Dedifferentiated amniotic fluid mesenchymal stem cell (primary cell): ENCODE measurements at regions not wholly inside any gene's neighbourhood (a gene's known extent, or its start where the extent isn't known, plus 50 kb on each side); places are given as distances from the start of the nearest gene placed in this dataset.
"Not testable (repeated sequence)": the region's sequence is repeated elsewhere in the genome, so short reads cannot be mapped to it uniquely, and the experiment has no call there.

Experiments used
- DNase-seq: peaks from one replicate; pipeline ENCODE4 v3.0.0-alpha.2; 2016; ENCODE audit errors: extremely low spot score

GRCh38 chr5:144680711-144681110 is 510.0 kb downstream of the KCTD16 start:
- DNase-seq = no peak

- no peak for DNase-seq
Observed at GRCh38 chr5:144671066-144671465, 500.4 kb downstream of the KCTD16 start.

- DNase-seq = no peak
Observed at GRCh38 chr5:144659634-144660227, 489.1 kb downstream of the KCTD16 start.

- DNase-seq = no peak
Observed at GRCh38 chr5:144644317-144644716, 473.6 kb downstream of the KCTD16 start.

- no peak for DNase-seq
Observed at GRCh38 chr5:144638787-144639186, 468.1 kb downstream of the KCTD16 start.

GRCh38 chr5:144634138-144634537 is 463.5 kb downstream of the KCTD16 start:
- no peak for DNase-seq

- no peak for DNase-seq
Observed at GRCh38 chr5:144598451-144599068, 427.9 kb downstream of the KCTD16 start.

- no peak for DNase-seq
Observed at GRCh38 chr5:144596517-144596916, 425.8 kb downstream of the KCTD16 start.

GRCh38 chr5:144594919-144595318 is 424.2 kb downstream of the KCTD16 start:
- DNase-seq = no peak

GRCh38 chr5:144594234-144594633 is 423.6 kb downstream of the KCTD16 start:
- not testable (repeated sequence) for DNase-seq

GRCh38 chr5:144585681-144586080 is 415.0 kb downstream of the KCTD16 start:
- no peak for DNase-seq

- DNase-seq = no peak
Observed at GRCh38 chr5:144583541-144584449, 413.1 kb downstream of the KCTD16 start.

GRCh38 chr5:144582066-144582465 is 411.4 kb downstream of the KCTD16 start:
- no peak for DNase-seq

GRCh38 chr5:144581044-144581443 is 410.4 kb downstream of the KCTD16 start:
- no peak for DNase-seq

GRCh38 chr5:144577676-144578075 is 407.0 kb downstream of the KCTD16 start:
- DNase-seq = no peak

GRCh38 chr5:144575736-144576135 is 405.1 kb downstream of the KCTD16 start:
- no peak for DNase-seq

GRCh38 chr5:144567421-144567780 is 396.7 kb downstream of the KCTD16 start:
- DNase-seq = no peak

- no peak for DNase-seq
Observed at GRCh38 chr5:144566747-144567420, 396.2 kb downstream of the KCTD16 start.

GRCh38 chr5:144549580-144549979 is 378.9 kb downstream of the KCTD16 start:
- DNase-seq = peak; percentile 92

- no peak for DNase-seq
Observed at GRCh38 chr5:144548936-144549335, 378.3 kb downstream of the KCTD16 start.

- peak; percentile 59 for DNase-seq
Observed at GRCh38 chr5:144547098-144547499, 376.4 kb downstream of the KCTD16 start.

GRCh38 chr5:144538845-144539244 is 368.2 kb downstream of the KCTD16 start:
- DNase-seq = no peak
